Pancreas (tissue), 10 donors: ENCODE measurements at regions not wholly inside any gene's neighbourhood (a gene's known extent, or its start where the extent isn't known, plus 50 kb on each side); places are given as distances from the start of the nearest gene placed in this dataset.
A peak's percentile ranks its signal among the peaks of the same experiment; 100 is the strongest.

Source experiments
- ATAC-seq, 4 donors: fragments of 200-7000 bp; cut with Tn5 transposase; one replicate each; pipeline versions ENCODE4 v1.8.0 to v1.9.1; 2020; ENCODE audit warnings: mild to moderate bottlenecking in 4 of 4, moderate library complexity in 4 of 4
- DNase-seq, 6 donors: peaks; one replicate each; pipeline ENCODE4 v3.0.0-alpha.2; 2020
- FAIRE-seq: peaks from 2 replicates; lab custom pipeline; 2012; peaks lifted over from hg19 to GRCh38; lab: Jason Lieb, UNC
- H3K27ac ChIP-seq, 4 donors: fragments of 200-600 bp; sonication (generic); 1 replicate in 3 of 4; 2 replicates in 1 of 4; pipeline versions ENCODE4 v1.5.0 to v1.8.0; 2020
- H3K27me3 ChIP-seq, 4 donors: fragments of 200-600 bp; one replicate each; pipeline ENCODE4 v1.8.0; 2021
- H3K36me3 ChIP-seq, 3 donors: fragments of 200-600 bp; sonication (generic) in 1 of 3; one replicate each; pipeline versions ENCODE4 v1.5.0 to v1.8.0; 2020 to 2021
- H3K4me1 ChIP-seq, 3 donors: fragments of 200-600 bp; one replicate each; pipeline ENCODE4 v1.8.0; 2021
- H3K4me3 ChIP-seq, 4 donors: fragments of 200-600 bp; sonication (generic) in 2 of 4; one replicate each; pipeline versions ENCODE4 v1.5.0 to v1.8.0; 2020 to 2021
- H3K9me3 ChIP-seq, 4 donors: fragments of 200-600 bp; one replicate each; pipeline ENCODE4 v1.8.0; 2021
- CTCF ChIP-seq, 4 donors: fragments of 200-600 bp; sonication (generic) in 3 of 4; IDR thresholded peaks; one replicate each; pipeline versions ENCODE4 v1.5.0 to v1.8.0; 2021; ENCODE audit warnings: antibody characterized with exemption in 4 of 4
- WGBS, 2 donors: extraction: QIAGEN DNeasy Blood & Tissue Kit; methylation state at CpG; one replicate each; pipeline ENCODE4 v1.1.7; 2013; 5-methylcytosine and 5-hydroxymethylcytosine counted together
- intact Hi-C, 3 donors: fragments of 100-400 bp; cut with DNase I; formaldehyde crosslinking; loops; one replicate each; pipeline versions ENCODE4 v1.11.1 to v1.14.2; 2022
- donor health status: healthy with polysubstance abuse.
- donor health status: DM: no; HTN: no; CAD: no; lungs with moderate emphysema.
- donor health status: DM: no; HTN: no; CAD: no.
- donor health status: control.
- donor health status: control.
- donor health status: Bipolar disorder and iron deficiency.
- donor health status: DM: yes; HTN: yes; CAD: no.
- donor health status: DM: no; HTN: no; CAD: no.
- donor health status: DM: no; HTN: no; CAD: no.
- donor health status: DM: yes; HTN: yes; CAD: no.

- DNase-seq: peak in 2 of 6 donors; percentile 6 to 47
- WGBS, 2 donors: 71 to 75% methylated on average over 5 of the region's 5 CpGs
- Histone ChIP-seq H3K4me3 (no peak overlapping the region), H3K27ac (no peak overlapping the region), H3K4me1 (peaks cover 0 to 4% (median 0%) of the 10 kb centered on the region in 3 donors), H3K9me3 (no peaks in the 10 kb centered on the region), H3K27me3 (no peaks in the 10 kb centered on the region), H3K36me3 (no peaks in the 10 kb centered on the region)
- no peak for ATAC-seq
- no peak for FAIRE-seq
- intact Hi-C loops: no loop called here
- no peak for TF ChIP-seq CTCF (IDR thresholded peaks at IDR 0.05)
These were observed 117.5 kb downstream of the DLL1 start for GRCh38 chr6:170173335-170173881.

DNA sequence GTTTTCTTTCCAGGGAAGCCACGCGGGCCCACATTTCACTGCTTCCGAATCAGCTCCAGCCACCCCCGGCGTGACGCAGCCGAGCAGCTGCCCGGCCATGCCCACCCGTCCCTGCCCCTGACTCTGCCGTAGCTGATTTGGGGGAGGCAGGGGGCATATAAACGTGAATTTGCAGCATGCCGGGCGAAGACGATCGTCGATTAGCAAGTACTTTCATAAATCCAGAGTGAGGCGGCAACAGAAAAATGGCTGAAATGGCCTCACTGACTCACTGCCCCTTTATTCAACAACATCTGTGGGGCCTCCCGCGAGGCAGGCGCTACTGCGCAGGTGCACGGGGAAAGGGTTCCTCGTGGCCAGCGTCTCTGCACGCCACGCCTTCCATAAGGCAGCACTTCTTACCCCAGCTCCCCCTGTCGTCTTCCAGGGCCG lies 118.0 kb downstream of the DLL1 start:
- intact Hi-C loops: no loop called here
- Histone ChIP-seq H3K27me3 (no peaks in the 10 kb centered on the region), H3K9me3 (no peaks in the 10 kb centered on the region), H3K36me3 (no peaks in the 10 kb centered on the region), H3K4me3 (no peak overlapping the region), H3K27ac (no peak overlapping the region), H3K4me1 (no peaks in the 10 kb centered on the region)
- DNase-seq (peak in 2 of 6 donors; percentile 5 to 47), FAIRE-seq (no peak), ATAC-seq (no peak)
- WGBS, 2 donors: 93 to 96% methylated on average over 28 of the region's 28 CpGs
- no peak for TF ChIP-seq CTCF (IDR thresholded peaks at IDR 0.05)

GRCh38 chr6:170172392-170172791 lies 118.5 kb downstream of the DLL1 start:
- Histone ChIP-seq H3K9me3 (no peaks in the 10 kb centered on the region), H3K4me3 (no peak overlapping the region), H3K27ac (no peak overlapping the region), H3K4me1 (no peaks in the 10 kb centered on the region), H3K27me3 (no peaks in the 10 kb centered on the region), H3K36me3 (no peaks in the 10 kb centered on the region)
- no peak for TF ChIP-seq CTCF (IDR thresholded peaks at IDR 0.05)
- peak in 1 of 6 donors; percentile 3 for DNase-seq
- intact Hi-C loops: no loop called here
- no peak for FAIRE-seq
- ATAC-seq: no peak
- WGBS, 2 donors: 74 to 78% methylated on average over 5 of the region's 5 CpGs

DNA sequence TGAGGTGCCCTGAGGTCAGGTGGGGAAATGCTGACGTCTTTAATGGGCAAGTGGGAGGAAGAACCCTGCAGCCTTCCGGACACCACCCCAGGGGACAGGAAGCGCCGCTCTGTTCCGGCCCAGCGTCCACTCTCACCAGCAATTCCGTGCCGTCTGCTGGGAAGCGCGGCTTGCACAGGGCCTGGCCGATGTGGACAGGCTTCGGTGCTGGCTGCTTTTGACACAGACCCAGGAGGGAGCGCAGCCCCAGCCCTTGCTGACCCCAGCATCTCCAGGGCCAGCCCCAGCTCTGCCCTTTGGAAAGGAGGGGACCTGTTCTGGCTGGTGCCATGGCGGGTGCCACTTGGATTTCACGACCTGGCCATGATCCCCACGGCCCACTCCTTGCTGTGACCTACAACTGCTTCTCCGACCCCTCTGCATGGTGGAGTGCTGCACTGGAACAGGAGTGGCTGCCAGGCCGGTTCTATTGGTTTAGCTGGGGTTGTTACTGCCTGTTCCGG lies 123.2 kb downstream of the DLL1 start:
- DNase-seq (peak in 1 of 6 donors; percentile 9), ATAC-seq (no peak), FAIRE-seq (no peak)
- Histone ChIP-seq H3K4me1 (no peaks in the 10 kb centered on the region), H3K27ac (no peak overlapping the region), H3K27me3 (no peaks in the 10 kb centered on the region), H3K36me3 (no peaks in the 10 kb centered on the region), H3K9me3 (no peaks in the 10 kb centered on the region), H3K4me3 (no peak overlapping the region)
- intact Hi-C loops: no loop called here
- 73 to 76% methylated on average over 19 of the region's 19 CpGs for WGBS, 2 donors
- TF ChIP-seq CTCF (IDR thresholded peaks at IDR 0.05): no peak

GRCh38 chr6:170166511-170167122 lies 124.3 kb downstream of the DLL1 start:
- no peak overlapping the region for H3K27ac ChIP-seq
- no peak overlapping the region for H3K4me3 ChIP-seq
- no peak for TF ChIP-seq CTCF (IDR thresholded peaks at IDR 0.05)
- no peaks in the 10 kb centered on the region for H3K36me3 ChIP-seq
- no peaks in the 10 kb centered on the region for H3K27me3 ChIP-seq
- intact Hi-C loops: no loop called here
- DNase-seq (peak in 4 of 6 donors; percentile 10 to 69 (median 50)), FAIRE-seq (no peak), ATAC-seq (peak; percentile 31 to 83 (median 78))
- no peaks in the 10 kb centered on the region for H3K9me3 ChIP-seq
- no peaks in the 10 kb centered on the region for H3K4me1 ChIP-seq
- 54 to 68% methylated on average over 31 of the region's 31 CpGs for WGBS, 2 donors
